MM.1S (cell line): ENCODE measurements at regions not wholly inside any gene's neighbourhood (a gene's known extent, or its start where the extent isn't known, plus 50 kb on each side); places are given as distances from the start of the nearest gene placed in this dataset.

ENCODE experiments used
- DNase-seq: peaks from one replicate; pipeline ENCODE4 v3.0.0-alpha.2; 2015
- H2AFZ ChIP-seq: fragments of 300-600 bp; sonication (generic); 2 replicates; pipeline ENCODE4 v1.6.0; 2016; ENCODE audit warnings: antibody characterized with exemption, low read length
- H3F3A ChIP-seq: fragments of 300-600 bp; sonication (generic); 2 replicates; pipeline ENCODE4 v1.6.1; 2016; ENCODE audit warnings: mild to moderate bottlenecking, antibody characterized with exemption, low read length, moderate library complexity, mixed read lengths; ENCODE audit not compliant: insufficient read depth
- H3K27ac ChIP-seq: fragments of 300-600 bp; sonication (generic); 2 replicates; pipeline ENCODE4 v1.5.1; 2016; ENCODE audit warnings: mild to moderate bottlenecking, low read length
- H3K27me3 ChIP-seq: fragments of 300-600 bp; sonication (generic); replicated peaks from 2 replicates; pipeline ENCODE4 v1.6.0; 2016; ENCODE audit warnings: low read length; ENCODE audit not compliant: insufficient read depth
- H3K36me3 ChIP-seq: fragments of 300-600 bp; sonication (generic); replicated peaks from 2 replicates; pipeline ENCODE4 v1.6.1; 2016; ENCODE audit warnings: mild to moderate bottlenecking, low read length, mixed read lengths; ENCODE audit not compliant: insufficient read depth
- H3K4me1 ChIP-seq: fragments of 300-600 bp; sonication (generic); 2 replicates; pipeline ENCODE4 v1.6.1; 2016; ENCODE audit warnings: low read length, mixed read lengths
- H3K4me2 ChIP-seq: fragments of 300-600 bp; sonication (generic); 2 replicates; pipeline ENCODE4 v1.6.0; 2016; ENCODE audit warnings: low read depth, low read length
- H3K4me3 ChIP-seq: fragments of 300-600 bp; sonication (generic); 2 replicates; pipeline ENCODE4 v1.5.1; 2016; ENCODE audit warnings: low read length, mixed read lengths
- H3K79me2 ChIP-seq: fragments of 300-600 bp; sonication (generic); 2 replicates; pipeline ENCODE4 v1.6.1; 2016; ENCODE audit warnings: mixed run types, low read length, mixed read lengths
- H3K9ac ChIP-seq: fragments of 300-600 bp; sonication (generic); 2 replicates; pipeline ENCODE4 v1.6.1; 2016; ENCODE audit warnings: low read length, mixed read lengths
- H3K9me2 ChIP-seq: fragments of 300-600 bp; sonication (generic); replicated peaks from 2 replicates; pipeline ENCODE4 v1.6.1; 2016; ENCODE audit warnings: mild to moderate bottlenecking, low read length, mixed read lengths; ENCODE audit not compliant: insufficient read depth
- H3K9me3 ChIP-seq: fragments of 300-600 bp; sonication (generic); replicated peaks from 2 replicates; pipeline ENCODE4 v1.6.1; 2016; ENCODE audit warnings: mild to moderate bottlenecking, low read length, mixed read lengths; ENCODE audit not compliant: insufficient read depth
- H4K20me1 ChIP-seq: fragments of 300-600 bp; sonication (generic); 2 replicates; pipeline ENCODE4 v1.6.1; 2016; ENCODE audit warnings: mild to moderate bottlenecking, low read length, moderate library complexity, mixed read lengths; ENCODE audit not compliant: insufficient read depth
- CTCF ChIP-seq: fragments of 300-600 bp; sonication (generic); IDR thresholded peaks from 2 replicates; pipeline ENCODE4 v1.5.1; 2016; ENCODE audit warnings: antibody characterized with exemption, low read length, mixed read lengths
- EZH2 ChIP-seq: fragments of 300-600 bp; sonication (generic); optimal IDR thresholded peaks from 2 replicates; pipeline ENCODE3; 2017; ENCODE audit warnings: low read depth, mild to moderate bottlenecking, antibody characterized with exemption, low read length, mixed read lengths
- EZH2phosphoT487 ChIP-seq: fragments of 300-600 bp; sonication (generic); IDR thresholded peaks from 2 replicates; pipeline ENCODE4 v1.6.1; 2018; ENCODE audit warnings: antibody characterized with exemption, low read length

- H3F3A ChIP-seq, result no peaks in the 10 kb centered on the region
- TF ChIP-seq EZH2 (no peak), EZH2phosphoT487 (no peak), CTCF (no peak)
- no peak overlapping the region for H2AFZ ChIP-seq
- no peak overlapping the region for H3K9ac ChIP-seq
- H3K9me2 ChIP-seq, result no peaks in the 10 kb centered on the region
- H4K20me1 ChIP-seq, result no peaks in the 10 kb centered on the region
- no peak overlapping the region for H3K4me2 ChIP-seq
- H3K36me3 ChIP-seq, result no peaks in the 10 kb centered on the region
- H3K27ac ChIP-seq, result no peak overlapping the region
- no peaks in the 10 kb centered on the region for H3K4me1 ChIP-seq
- H3K27me3 ChIP-seq, result no peaks in the 10 kb centered on the region
- no peak for DNase-seq
- no peaks in the 10 kb centered on the region for H3K9me3 ChIP-seq
- H3K4me3 ChIP-seq, result no peak overlapping the region
- H3K79me2 ChIP-seq, result no peaks in the 10 kb centered on the region
Observed at GRCh38 chr14:38442208-38442607, 186.3 kb upstream of the CLEC14A start.

- Histone ChIP-seq H3K36me3 (no peaks in the 10 kb centered on the region), H4K20me1 (no peaks in the 10 kb centered on the region), H3K79me2 (no peaks in the 10 kb centered on the region), H3K27me3 (no peaks in the 10 kb centered on the region), H3K9me2 (no peaks in the 10 kb centered on the region), H3K9ac (no peak overlapping the region), H3K4me1 (no peaks in the 10 kb centered on the region), H3F3A (no peaks in the 10 kb centered on the region), H3K27ac (no peak overlapping the region), H2AFZ (no peak overlapping the region), H3K4me3 (no peak overlapping the region), H3K4me2 (no peak overlapping the region), H3K9me3 (no peaks in the 10 kb centered on the region)
- TF ChIP-seq CTCF, result no peak
- TF ChIP-seq EZH2phosphoT487, result no peak
- TF ChIP-seq EZH2, result no peak
- DNase-seq, result no peak
Observed at GRCh38 chr14:38432186-38432585, 176.3 kb upstream of the CLEC14A start.

GRCh38 chr14:38431156-38431555 is 175.3 kb upstream of the CLEC14A start:
- H2AFZ ChIP-seq, result no peak overlapping the region
- no peaks in the 10 kb centered on the region for H3K27me3 ChIP-seq
- H3K9me2 ChIP-seq, result no peaks in the 10 kb centered on the region
- H3F3A ChIP-seq, result no peaks in the 10 kb centered on the region
- H4K20me1 ChIP-seq, result no peaks in the 10 kb centered on the region
- H3K4me1 ChIP-seq, result no peaks in the 10 kb centered on the region
- no peak overlapping the region for H3K9ac ChIP-seq
- H3K9me3 ChIP-seq, result no peaks in the 10 kb centered on the region
- H3K4me3 ChIP-seq, result no peak overlapping the region
- TF ChIP-seq CTCF, result no peak
- no peaks in the 10 kb centered on the region for H3K36me3 ChIP-seq
- no peak overlapping the region for H3K27ac ChIP-seq
- DNase-seq, result no peak
- H3K79me2 ChIP-seq, result no peaks in the 10 kb centered on the region
- H3K4me2 ChIP-seq, result no peak overlapping the region

- Histone ChIP-seq H3K27me3 (no peaks in the 10 kb centered on the region), H3K36me3 (no peaks in the 10 kb centered on the region), H3K79me2 (no peaks in the 10 kb centered on the region), H3K4me3 (no peak overlapping the region), H3K4me2 (no peak overlapping the region), H3K4me1 (no peaks in the 10 kb centered on the region), H3K9ac (no peak overlapping the region), H3F3A (no peaks in the 10 kb centered on the region), H3K27ac (no peak overlapping the region), H2AFZ (no peak overlapping the region), H4K20me1 (no peaks in the 10 kb centered on the region), H3K9me3 (no peaks in the 10 kb centered on the region), H3K9me2 (no peaks in the 10 kb centered on the region)
- TF ChIP-seq EZH2 (no peak), CTCF (no peak), EZH2phosphoT487 (no peak)
- no peak for DNase-seq
Observed at GRCh38 chr14:38430522-38430921, 174.6 kb upstream of the CLEC14A start.
